ENCODE measurements at regions not wholly inside any gene's neighbourhood (a gene's known extent, or its start where the extent isn't known, plus 50 kb on each side); places are given as distances from the start of the nearest gene placed in this dataset.

DNA sequence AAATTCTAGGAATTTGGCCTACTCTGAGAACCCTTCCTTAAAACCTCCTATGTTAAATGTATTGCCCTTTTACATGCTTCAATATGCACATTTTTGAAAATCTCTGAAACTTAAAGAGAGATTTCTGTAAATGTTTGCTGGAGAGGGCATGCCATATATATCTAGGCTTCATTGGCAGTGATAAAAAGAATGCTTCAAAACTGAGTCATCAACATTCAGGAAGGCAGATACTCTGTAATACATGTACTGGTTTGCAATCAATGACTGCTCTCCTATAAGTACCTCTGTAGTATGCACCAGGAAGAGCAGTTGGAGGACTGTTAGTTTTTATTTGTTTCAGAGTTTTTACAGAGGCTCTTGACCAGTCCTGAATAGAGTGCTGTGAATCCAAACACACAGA lies 739.9 kb downstream of the SLC16A7 start:
- TF ChIP-seq, protein P1, sequence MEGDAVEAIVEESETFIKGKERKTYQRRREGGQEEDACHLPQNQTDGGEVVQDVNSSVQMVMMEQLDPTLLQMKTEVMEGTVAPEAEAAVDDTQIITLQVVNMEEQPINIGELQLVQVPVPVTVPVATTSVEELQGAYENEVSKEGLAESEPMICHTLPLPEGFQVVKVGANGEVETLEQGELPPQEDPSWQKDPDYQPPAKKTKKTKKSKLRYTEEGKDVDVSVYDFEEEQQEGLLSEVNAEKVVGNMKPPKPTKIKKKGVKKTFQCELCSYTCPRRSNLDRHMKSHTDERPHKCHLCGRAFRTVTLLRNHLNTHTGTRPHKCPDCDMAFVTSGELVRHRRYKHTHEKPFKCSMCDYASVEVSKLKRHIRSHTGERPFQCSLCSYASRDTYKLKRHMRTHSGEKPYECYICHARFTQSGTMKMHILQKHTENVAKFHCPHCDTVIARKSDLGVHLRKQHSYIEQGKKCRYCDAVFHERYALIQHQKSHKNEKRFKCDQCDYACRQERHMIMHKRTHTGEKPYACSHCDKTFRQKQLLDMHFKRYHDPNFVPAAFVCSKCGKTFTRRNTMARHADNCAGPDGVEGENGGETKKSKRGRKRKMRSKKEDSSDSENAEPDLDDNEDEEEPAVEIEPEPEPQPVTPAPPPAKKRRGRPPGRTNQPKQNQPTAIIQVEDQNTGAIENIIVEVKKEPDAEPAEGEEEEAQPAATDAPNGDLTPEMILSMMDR (IDR thresholded peaks at IDR 0.05): no peak
- no peak for TF ChIP-seq POLR2A (IDR thresholded peaks at IDR 0.05)

Data from adrenal gland (tissue), 5 donors.